ENCODE measurements at regions not wholly inside any gene's neighbourhood (a gene's known extent, or its start where the extent isn't known, plus 50 kb on each side); places are given as distances from the start of the nearest gene placed in this dataset.

DNA sequence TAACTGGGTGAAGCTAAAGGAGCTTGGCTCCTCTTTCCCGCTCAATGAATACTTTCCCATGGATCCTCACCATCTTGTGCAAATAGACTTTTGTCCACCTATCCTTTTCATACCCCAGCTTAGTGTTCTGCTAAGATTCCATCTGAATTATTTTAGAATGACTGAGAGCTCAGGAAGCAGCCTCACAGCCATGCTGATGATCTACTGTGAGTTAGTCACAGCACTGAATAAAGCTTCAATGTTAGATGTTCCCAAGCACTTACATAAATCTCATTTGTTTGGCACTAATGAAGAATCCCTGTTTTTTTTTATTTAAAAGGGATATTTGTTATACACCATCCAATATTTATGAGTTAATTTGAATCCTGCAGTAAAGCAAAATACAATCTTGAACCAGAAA, 317.6 kb upstream of the TRPC7 start:
- no peak for DNase-seq

DNA sequence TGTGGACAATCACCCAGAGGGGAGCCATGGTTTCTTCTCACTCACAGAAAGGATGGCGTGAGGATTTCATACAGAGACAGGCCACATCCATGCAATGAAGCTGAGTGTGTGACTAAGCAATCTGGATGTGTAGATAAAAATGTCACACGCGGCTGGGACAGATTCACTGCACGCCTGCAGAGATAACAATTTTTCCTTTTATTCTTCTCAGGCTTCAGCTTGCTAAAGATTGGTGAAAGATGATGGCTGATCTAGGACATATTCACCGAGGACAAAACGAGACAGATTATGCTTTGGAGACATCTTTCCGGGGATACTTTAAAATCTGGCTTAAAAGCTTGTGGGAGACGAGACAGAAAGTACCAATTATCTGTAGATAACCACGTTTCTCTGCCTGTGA, 313.9 kb upstream of the TRPC7 start:
- no peak for DNase-seq

GRCh38 chr5:136677217-136677616, 311.9 kb upstream of the TRPC7 start:
- DNase-seq: no peak

DNA sequence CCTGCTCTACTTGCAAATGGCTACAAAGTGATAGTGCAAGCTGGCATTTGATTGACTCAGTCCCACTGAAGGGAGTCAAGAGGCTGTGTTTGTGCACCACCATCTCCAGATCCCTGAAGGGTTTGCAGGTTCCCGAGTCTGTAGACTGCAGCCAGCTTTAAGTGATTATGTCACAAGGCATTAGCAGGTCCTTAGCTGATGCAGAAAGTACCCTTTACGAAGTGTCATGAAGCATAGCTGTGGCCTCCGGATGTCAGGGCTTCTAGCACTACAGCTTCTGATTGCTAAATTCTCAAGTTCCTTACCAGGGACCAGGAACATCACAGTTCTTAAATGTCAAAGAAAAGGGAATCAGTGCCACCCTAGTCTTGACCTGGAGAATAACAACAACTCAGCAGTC, 311.3 kb upstream of the TRPC7 start:
- DNase-seq: no peak

GRCh38 chr5:136675769-136676168, 310.4 kb upstream of the TRPC7 start:
- DNase-seq: no peak

DNA sequence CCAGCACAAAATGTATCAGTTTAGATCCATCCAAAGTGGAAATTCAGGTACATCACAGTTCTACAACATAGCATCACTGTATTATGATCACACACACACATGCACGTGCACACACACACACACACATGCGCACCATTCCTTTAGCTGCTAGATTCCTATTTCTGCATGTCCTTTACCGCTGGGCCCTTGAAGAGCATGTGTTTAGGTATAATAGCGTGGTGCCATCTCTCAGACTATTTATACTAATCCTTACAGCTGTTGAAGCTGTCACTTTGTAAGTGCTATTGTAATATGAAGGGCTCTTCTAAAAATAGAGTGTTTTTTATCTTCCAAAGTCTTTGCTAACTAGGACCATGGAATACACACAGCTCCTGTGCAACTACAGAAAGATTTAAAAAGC, 308.8 kb upstream of the TRPC7 start:
- DNase-seq: no peak

DNA sequence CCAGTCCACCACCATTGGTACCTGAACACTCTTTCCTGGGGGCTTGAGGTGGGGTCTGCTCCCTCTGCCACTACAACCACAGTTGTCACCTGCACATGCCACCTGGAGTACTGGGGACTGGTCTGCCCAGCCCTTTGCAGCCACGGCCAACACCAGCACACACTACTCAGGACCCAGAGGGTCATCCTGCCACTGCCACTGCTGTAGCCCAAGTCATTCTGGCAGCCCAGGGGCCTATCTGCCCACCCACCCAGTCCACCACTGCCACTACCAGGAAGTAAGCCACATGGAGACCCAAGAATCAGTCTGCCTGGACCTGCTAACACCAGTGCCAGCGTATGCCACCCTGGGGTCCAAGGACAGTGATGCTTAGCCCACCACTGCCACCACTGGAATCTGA, 302.4 kb upstream of the TRPC7 start:
- DNase-seq: no peak

GRCh38 chr5:136666970-136667620, 301.8 kb upstream of the TRPC7 start:
- DNase-seq: no peak

GRCh38 chr5:136665331-136665730, 300.0 kb upstream of the TRPC7 start:
- no peak for DNase-seq

GRCh38 chr5:136661026-136661425, 295.7 kb upstream of the TRPC7 start:
- DNase-seq: no peak

- no peak for DNase-seq
Observed at GRCh38 chr5:136656811-136657210, 291.5 kb upstream of the TRPC7 start.

DNA sequence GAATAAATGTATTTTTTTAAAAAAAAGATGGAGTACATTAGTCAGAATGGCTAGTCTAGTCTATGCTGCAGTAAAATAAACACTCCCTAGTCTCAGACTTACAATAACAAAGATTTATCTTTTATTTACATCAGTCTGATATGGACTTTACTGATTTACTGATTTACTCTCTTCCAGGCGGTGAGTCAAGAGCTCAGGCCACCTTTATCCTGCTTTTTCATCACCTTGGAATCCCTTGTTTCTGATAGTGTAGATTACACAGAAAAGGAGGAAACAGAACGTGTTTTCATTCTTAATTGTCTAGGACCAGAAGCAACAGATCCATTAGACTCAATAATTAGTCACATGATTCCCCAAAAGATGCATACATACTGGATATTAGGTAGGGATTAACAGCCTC, 290.1 kb upstream of the TRPC7 start:
- no peak for DNase-seq

DNA sequence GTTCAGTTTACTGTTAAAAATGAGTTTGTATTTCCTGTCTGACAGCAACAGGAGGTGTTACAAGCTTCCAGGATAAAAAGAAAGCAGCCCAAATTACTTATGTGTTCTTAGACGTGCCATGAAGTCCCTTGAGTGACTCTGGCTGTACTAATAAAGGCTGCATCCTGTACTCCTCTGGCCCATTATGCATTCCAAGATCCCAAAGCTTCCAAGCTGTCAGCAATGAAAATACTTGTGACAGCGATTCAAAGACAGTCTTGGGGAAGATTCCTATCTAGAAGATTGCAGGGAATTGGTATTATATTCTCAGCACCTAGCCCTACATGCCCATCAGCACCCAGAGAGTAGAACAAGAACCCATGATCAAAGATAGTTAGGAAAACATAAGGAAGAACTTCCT, 281.6 kb upstream of the TRPC7 start:
- no peak for DNase-seq

- DNase-seq: no peak
Observed at GRCh38 chr5:136642976-136643375, 277.6 kb upstream of the TRPC7 start.

DNA sequence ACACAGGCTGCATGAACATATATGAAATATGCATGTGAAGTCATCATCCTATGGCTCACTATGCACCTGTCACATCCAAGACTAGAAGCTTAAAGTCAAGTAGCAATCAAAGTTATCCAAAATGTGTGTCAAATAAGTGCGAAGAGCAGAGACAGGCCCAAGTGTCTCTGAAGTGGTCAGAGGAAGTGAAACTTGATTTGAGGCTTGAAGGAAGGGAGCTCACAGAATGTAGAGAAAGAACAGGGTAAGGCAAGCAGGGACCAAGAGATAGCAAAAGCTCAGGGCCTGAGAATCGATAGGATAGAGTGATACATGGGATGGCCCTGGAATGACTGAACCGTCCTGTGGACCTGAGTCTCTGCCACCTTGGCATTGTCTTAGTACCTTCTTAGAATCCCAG, 274.3 kb upstream of the TRPC7 start:
- DNase-seq: no peak

GRCh38 chr5:136638084-136638483, 272.7 kb upstream of the TRPC7 start:
- no peak for DNase-seq

DNA sequence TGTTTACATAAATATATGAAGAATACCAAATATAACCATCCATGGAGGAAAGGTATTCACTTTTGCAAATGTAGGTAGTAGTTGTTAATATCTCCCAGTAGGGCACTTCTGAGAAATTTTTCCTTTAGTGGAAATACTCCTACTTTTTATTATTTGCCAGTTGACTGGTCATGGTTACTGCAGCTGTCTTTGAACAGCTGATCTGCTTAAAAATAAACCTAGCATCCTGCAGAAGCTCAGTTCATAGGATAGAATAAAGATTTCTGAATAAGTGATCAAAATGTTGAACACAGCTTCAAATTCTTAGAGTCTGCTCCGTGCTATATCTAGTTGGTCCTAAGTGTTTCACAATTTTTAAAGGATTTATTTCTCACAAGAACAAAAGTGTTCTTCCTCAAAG, 270.7 kb upstream of the TRPC7 start:
- no peak for DNase-seq

- DNase-seq: no peak
Observed at GRCh38 chr5:136631186-136631585, 265.8 kb upstream of the TRPC7 start.

DNA sequence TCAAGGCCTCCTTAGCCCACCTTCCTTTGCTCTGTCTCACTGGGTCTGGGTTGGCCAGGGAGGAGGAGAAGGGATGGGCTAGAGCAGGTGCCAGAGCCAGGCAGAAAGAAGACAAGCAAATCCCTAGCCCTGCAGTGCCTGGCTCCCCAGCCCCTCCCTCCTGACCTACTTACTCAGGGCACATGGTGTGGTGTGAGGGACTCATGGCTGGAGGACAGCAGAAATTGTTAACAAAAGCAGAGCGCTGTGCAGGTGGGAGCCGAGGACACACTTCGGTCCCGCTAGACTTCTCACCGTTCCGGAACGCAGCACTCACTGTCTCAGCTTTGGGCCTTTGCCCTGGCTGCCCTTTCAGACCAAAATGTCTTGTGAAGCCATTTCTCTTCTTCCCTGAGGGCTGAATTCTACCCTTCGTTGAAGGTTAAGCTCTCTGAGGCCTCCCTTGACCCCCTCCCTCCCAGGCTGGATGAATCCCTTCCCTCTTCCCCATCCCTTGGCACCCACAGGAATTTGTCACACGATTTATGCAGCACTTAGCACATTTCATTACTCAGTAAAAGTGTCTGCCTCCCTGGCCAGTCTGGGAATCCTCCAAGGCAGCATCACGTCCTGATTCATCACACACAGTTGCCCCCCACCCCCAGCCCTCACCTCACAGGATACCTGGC, 263.9 kb upstream of the TRPC7 start:
- no peak for DNase-seq

DNA sequence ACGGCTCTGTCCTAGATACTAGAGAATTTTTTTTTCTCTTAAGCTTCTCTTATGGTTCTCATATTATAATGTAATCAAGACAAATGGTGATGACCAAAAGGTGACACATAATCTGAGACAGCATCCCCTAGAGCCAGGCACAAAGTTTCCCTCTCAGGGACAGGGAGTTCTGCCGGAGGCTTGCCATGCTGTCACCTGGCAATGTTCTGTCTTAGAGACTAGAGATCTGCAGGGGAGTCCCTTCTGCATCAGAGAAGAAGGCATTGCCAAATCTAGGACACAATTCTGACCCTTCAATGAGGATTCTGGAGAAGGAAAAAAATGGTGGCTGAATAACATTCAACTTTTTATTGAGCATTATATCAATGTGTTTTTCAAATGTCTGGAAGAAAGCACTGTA, 261.2 kb upstream of the TRPC7 start:
- DNase-seq: no peak

DNA sequence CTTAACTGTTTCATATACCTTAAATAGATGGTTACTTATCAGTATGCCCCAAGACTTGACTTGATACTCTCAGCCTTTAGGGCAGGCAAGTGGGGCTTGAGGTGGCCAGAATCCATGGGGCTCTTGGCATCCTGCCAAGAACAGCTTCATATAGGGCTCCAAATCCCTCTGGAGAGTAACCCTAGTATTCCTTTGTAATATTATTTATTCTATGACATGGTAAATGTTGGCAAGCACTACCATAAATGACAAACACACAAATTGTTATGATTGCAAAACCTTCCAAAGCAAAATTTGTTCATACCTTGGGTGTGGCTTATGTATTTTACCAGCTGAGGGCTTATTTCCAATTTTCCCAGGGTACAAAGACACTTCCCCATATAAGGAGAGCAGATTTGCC, 257.4 kb upstream of the TRPC7 start:
- no peak for DNase-seq

DNA sequence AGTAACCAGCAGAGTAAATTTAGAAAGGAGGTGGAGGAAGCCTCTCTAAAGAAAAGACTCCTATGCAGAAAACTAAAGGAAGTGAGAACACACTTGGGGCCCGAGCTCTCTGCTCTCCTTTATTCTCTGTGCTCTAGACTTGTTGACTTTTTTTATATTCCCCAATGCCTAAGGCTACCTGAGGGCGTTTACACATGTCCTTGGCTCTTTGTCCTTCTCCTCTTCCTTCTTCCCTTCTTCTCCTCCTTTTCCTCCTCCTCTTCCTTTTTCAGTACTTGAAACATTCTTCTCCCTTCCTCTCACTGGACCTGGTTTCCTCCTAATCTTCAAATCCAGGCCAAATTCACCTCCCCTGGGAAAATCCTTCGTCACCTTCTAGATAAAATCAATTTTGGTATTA, 256.4 kb upstream of the TRPC7 start:
- no peak for DNase-seq

- DNase-seq: no peak
Observed at GRCh38 chr5:136620621-136621020, 255.3 kb upstream of the TRPC7 start.

GRCh38 chr5:136620016-136620419, 254.7 kb upstream of the TRPC7 start:
- DNase-seq: no peak

DNA sequence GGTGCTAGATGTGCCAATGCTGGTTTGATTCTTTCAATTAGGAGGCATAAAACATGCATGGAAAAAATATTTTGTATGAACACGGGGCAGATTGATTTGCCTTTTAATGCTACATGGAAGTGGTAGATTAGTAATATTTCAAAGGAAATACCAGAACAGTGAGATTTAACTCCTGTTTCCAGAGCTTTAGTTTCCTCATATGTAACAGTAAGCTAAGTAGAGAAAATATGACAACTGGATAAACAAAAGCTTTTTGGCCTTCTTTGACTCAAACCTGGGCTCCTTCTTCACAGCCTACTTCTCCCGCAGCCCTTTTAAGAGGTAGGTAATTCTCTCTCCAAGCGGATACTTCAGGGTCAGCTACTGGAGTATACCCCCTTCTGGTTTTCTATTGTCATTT, 254.2 kb upstream of the TRPC7 start:
- no peak for DNase-seq

All from NCI-H526 (cell line).